AG04450 (cell line): ENCODE measurements at regions not wholly inside any gene's neighbourhood (a gene's known extent, or its start where the extent isn't known, plus 50 kb on each side); places are given as distances from the start of the nearest gene placed in this dataset.

ENCODE experiments used
- CTCF ChIA-PET: fragments of 300-600, 350-600 bp; formaldehyde crosslinking; extraction: SDS; loops from one replicate; lab custom pipeline; 2022; ENCODE audit warnings: antibody characterized with exemption, inconsistent platforms; lab: Charles Lee
- POLR2A ChIA-PET: fragments of 350-600 bp; formaldehyde crosslinking; extraction: SDS; loops from one replicate; lab custom pipeline; 2021; ENCODE audit warnings: antibody characterized with exemption, inconsistent platforms; lab: Yijun Ruan, JAX
- DNase-seq: peaks from one replicate; pipeline ENCODE4 v3.0.0-alpha.2; 2011; ENCODE audit warnings: low read depth, low spot score
- H3K27ac ChIP-seq: one replicate; pipeline ENCODE4 v1.5.1; 2012; ENCODE audit warnings: low read depth, low read length, control low read depth
- H3K27me3 ChIP-seq: one replicate; pipeline ENCODE4 v1.6.0; 2012; ENCODE audit warnings: low read length; ENCODE audit not compliant: control insufficient read depth, insufficient read depth
- H3K4me3 ChIP-seq: 2 replicates; pipeline ENCODE4 v1.5.1; 2011; ENCODE audit warnings: mild to moderate bottlenecking, low read depth, low read length, control low read depth
- H3K9me3 ChIP-seq: 2 replicates; pipeline ENCODE4 v1.5.1; 2012; ENCODE audit warnings: low read length; ENCODE audit not compliant: control insufficient read depth, insufficient read depth
- TF ChIP-seq, protein P1 (sequence below): IDR thresholded peaks from 2 replicates; pipeline ENCODE4 v1.5.1; 2011; ENCODE audit warnings: low read depth, low read length, control low read depth, inconsistent platforms

DNA sequence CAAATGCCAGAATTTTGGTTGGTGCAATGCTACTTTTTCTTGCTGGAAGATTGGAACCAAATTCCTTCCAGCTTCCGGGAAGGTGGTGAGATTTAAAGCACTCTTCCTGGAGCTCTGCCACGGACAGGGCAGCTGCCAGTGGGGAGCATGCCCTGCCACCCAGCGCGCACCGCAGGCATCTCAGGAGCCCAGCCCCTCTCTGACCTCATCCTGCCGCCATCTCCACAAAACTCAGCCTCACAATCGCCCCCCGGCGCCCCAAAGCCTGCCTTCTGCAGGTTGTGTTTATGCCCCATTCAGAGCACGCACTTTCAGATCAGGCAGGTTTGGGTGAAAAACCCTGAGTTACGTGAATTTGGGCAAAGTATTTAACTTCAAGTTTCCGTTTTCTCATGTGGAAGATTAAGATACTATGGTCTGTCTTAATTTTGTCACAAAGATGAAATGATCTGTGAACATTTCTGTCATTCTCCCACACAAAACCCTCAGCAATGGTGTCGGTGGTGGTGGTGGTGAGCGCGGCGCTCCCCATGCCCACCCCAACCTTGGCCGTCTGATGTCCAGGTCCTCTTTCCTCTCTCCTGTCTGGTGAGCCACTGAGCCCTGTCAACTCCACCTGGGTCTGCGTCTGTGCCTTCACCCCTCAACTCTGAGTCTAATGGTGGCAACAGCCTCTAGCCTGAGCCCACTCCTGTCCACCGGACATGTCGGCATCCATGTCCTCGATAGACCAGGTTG lies 282.8 kb upstream of the SALL3 start:
- Histone ChIP-seq H3K9me3 (peaks cover 59% of the 10 kb centered on the region), H3K27me3 (no peaks in the 10 kb centered on the region), H3K27ac (no peak overlapping the region), H3K4me3 (no peak overlapping the region)
- ChIA-PET POLR2A (no interaction called here), CTCF (no interaction called here)
- DNase-seq, result no peak
- TF ChIP-seq, protein P1, sequence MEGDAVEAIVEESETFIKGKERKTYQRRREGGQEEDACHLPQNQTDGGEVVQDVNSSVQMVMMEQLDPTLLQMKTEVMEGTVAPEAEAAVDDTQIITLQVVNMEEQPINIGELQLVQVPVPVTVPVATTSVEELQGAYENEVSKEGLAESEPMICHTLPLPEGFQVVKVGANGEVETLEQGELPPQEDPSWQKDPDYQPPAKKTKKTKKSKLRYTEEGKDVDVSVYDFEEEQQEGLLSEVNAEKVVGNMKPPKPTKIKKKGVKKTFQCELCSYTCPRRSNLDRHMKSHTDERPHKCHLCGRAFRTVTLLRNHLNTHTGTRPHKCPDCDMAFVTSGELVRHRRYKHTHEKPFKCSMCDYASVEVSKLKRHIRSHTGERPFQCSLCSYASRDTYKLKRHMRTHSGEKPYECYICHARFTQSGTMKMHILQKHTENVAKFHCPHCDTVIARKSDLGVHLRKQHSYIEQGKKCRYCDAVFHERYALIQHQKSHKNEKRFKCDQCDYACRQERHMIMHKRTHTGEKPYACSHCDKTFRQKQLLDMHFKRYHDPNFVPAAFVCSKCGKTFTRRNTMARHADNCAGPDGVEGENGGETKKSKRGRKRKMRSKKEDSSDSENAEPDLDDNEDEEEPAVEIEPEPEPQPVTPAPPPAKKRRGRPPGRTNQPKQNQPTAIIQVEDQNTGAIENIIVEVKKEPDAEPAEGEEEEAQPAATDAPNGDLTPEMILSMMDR, result no peak

DNA sequence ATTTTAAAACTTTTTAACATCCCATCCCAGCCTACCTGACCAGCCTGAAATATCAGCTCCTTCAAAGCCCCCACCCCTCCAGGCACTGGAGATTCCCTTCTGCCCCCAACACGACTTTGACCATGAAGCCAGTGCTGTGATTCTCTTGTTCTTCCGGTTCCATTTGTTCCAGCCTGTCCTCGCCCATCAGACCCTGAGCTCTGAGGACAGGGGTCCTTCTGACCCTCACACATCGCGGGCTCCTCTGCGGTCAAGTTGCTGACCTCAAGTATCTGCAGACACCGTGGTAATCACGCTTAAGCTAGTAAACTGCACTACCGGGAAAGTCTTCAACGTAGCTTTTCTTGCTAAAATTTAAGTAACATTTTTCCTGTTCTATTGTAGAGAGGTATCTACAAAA lies 282.2 kb upstream of the SALL3 start:
- ChIA-PET POLR2A (no interaction called here), CTCF (no interaction called here)
- peaks cover 59% of the 10 kb centered on the region for H3K9me3 ChIP-seq
- H3K27me3 ChIP-seq, result no peaks in the 10 kb centered on the region
- no peak for DNase-seq
- no peak overlapping the region for H3K27ac ChIP-seq
- TF ChIP-seq, protein P1, result no peak
- H3K4me3 ChIP-seq, result no peak overlapping the region

DNA sequence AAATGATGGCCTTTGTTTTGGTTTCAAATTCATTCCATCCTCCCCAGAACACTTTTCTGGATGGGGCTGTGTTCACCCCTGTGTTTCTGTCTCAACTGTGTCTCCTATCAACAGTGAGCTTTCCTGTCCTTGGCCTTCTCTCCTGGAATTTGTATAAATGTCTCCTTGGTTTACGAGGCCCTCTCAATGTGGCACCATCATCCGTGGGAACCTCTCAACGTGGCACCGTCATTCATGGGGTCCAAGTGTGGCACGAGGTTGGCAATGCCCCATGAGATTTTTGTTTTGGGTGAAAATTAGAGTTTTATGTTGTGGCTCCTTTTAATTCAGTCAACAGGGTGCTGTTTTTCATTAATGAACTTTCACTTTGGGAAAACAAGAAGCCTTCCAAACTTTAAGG lies 280.7 kb upstream of the SALL3 start:
- no peak for DNase-seq
- Histone ChIP-seq H3K9me3 (peaks cover 59% of the 10 kb centered on the region), H3K27me3 (no peaks in the 10 kb centered on the region), H3K4me3 (no peak overlapping the region), H3K27ac (no peak overlapping the region)
- TF ChIP-seq, protein P1, result no peak
- POLR2A ChIA-PET, result no interaction called here
- CTCF ChIA-PET, result no interaction called here

DNA sequence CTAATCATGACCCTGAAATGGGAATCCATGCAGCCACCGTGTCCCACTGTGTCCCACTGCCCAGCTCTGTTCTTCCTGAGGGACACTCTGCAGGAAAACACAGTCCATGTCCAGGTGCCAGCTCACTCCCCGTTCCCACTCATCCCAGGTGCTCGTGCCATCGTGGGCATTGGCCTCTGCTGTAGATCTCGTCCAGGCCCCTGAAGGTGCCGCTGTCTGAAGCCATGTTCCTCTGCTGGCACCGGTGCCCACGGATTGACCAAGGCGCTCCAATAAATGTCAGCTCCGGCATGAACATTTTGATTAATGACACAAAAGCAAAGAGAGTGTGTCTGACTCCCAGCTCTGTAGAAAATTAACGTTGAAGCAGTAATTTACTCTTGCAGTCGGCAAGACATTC lies 280.1 kb upstream of the SALL3 start:
- H3K27me3 ChIP-seq, result no peaks in the 10 kb centered on the region
- H3K9me3 ChIP-seq, result peaks cover 61% of the 10 kb centered on the region

DNA sequence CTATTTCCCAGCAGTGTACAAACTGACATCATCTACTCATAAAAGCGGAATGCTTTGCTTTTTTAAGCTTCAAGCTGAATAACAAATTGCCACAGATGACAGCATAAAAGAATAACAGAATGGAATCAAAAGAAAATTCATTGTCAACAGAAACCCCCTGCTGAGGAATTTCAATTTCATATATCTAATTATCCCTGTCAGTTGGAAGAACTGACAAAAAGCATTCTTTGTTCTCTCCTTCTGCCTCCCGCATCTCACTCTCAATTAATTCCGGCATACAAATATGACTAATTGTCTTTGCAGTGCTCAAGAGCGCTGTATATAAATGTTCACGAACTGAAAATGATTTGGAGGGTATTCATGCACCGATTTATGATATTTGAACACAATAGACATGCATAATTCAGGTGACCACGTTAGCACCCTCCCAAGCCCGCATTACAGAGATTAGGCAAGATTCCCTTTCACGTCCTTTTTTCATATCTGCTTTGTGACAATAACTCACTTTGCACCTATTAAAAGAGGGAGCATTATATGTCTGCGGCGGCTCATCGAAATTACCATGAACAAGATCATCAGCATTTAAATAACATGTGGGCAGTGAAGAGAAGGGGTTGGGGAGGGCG lies 277.7 kb upstream of the SALL3 start:
- POLR2A ChIA-PET, result no interaction called here
- no peak for DNase-seq
- Histone ChIP-seq H3K9me3 (peaks cover 70% of the 10 kb centered on the region), H3K27ac (no peak overlapping the region), H3K4me3 (no peak overlapping the region), H3K27me3 (no peaks in the 10 kb centered on the region)
- TF ChIP-seq, protein P1, result no peak
- CTCF ChIA-PET, result no interaction called here

More for the DNA sequence above, 280.1 kb upstream of the SALL3 start:
- ChIA-PET POLR2A (no interaction called here), CTCF (no interaction called here)
- TF ChIP-seq, protein P1, result no peak
- Histone ChIP-seq H3K4me3 (no peak overlapping the region), H3K27ac (no peak overlapping the region)
- no peak for DNase-seq
